Neural cell (in vitro differentiated cells): ENCODE measurements at regions not wholly inside any gene's neighbourhood (a gene's known extent, or its start where the extent isn't known, plus 50 kb on each side); places are given as distances from the start of the nearest gene placed in this dataset.

Experiments
- H2AFZ ChIP-seq: fragments of 200-600, 300-800 bp; sonication (generic), shearing (Covaris generic); 2 replicates; pipeline ENCODE4 v1.6.0; 2014; ENCODE audit warnings: low read depth, mild to moderate bottlenecking, antibody characterized with exemption, low read length, moderate library complexity
- H3F3A ChIP-seq: fragments of 200-600 bp; shearing (Covaris generic); 2 replicates; pipeline ENCODE4 v1.6.1; 2016; ENCODE audit warnings: mild to moderate bottlenecking, moderate library complexity, mixed read lengths, antibody characterized with exemption, low read length; ENCODE audit not compliant: insufficient read depth, poor library complexity, severe bottlenecking
- H3K27ac ChIP-seq: fragments of 200-600, 300-800 bp; sonication (generic), shearing (Covaris generic); 2 replicates; pipeline ENCODE4 v1.5.1; 2014; ENCODE audit warnings: mild to moderate bottlenecking, low read length, moderate library complexity
- H3K27me3 ChIP-seq: fragments of 300-800, 200-600 bp; sonication (generic), shearing (Covaris generic); 2 replicates; pipeline ENCODE4 v1.6.0; 2014; ENCODE audit warnings: mild to moderate bottlenecking, low read depth, low read length, moderate library complexity; ENCODE audit not compliant: insufficient read depth
- H3K36me3 ChIP-seq: fragments of 300-800, 200-600 bp; sonication (generic), shearing (Covaris generic); 2 replicates; pipeline ENCODE4 v1.5.1; 2014; ENCODE audit warnings: mild to moderate bottlenecking, antibody characterized with exemption, low read length, moderate library complexity; ENCODE audit not compliant: insufficient read depth
- H3K4me2 ChIP-seq: fragments of 300-800, 200-600 bp; sonication (generic), shearing (Covaris generic); 2 replicates; pipeline ENCODE4 v1.6.0; 2014; ENCODE audit warnings: mild to moderate bottlenecking, low read length
- H3K4me3 ChIP-seq: fragments of 300-800, 200-600 bp; sonication (generic), shearing (Covaris generic); 2 replicates; pipeline ENCODE4 v1.5.1; 2014; ENCODE audit warnings: mild to moderate bottlenecking, low read length, moderate library complexity
- H3K79me2 ChIP-seq: fragments of 200-600 bp; shearing (Covaris generic); replicated peaks from 2 replicates; pipeline ENCODE4 v1.6.0; 2014; ENCODE audit warnings: mild to moderate bottlenecking, low read length, moderate library complexity; ENCODE audit not compliant: insufficient read depth
- H3K9ac ChIP-seq: fragments of 300-800, 200-600 bp; sonication (generic), shearing (Covaris generic); 2 replicates; pipeline ENCODE4 v1.6.1; 2016; ENCODE audit warnings: mild to moderate bottlenecking, low read length, mixed read lengths
- H3K9me2 ChIP-seq: fragments of 200-600 bp; shearing (Covaris generic); 2 replicates; pipeline ENCODE4 v1.6.1; 2016; ENCODE audit warnings: mild to moderate bottlenecking, low read length, mixed read lengths; ENCODE audit not compliant: insufficient read depth
- H3K9me3 ChIP-seq: fragments of 200-600, 300-800 bp; sonication (generic), shearing (Covaris generic); 2 replicates; pipeline ENCODE4 v1.6.1; 2016; ENCODE audit warnings: mild to moderate bottlenecking, mixed run types, low read length, moderate library complexity, mixed read lengths
- H4K20me1 ChIP-seq: fragments of 200-600 bp; shearing (Covaris generic); 2 replicates; pipeline ENCODE4 v1.6.1; 2016; ENCODE audit warnings: mild to moderate bottlenecking, mixed run types; ENCODE audit not compliant: insufficient read depth
- EP300 ChIP-seq: fragments of 450-650 bp; conservative IDR thresholded peaks from 2 replicates; pipeline ENCODE4 v1.6.1; 2014; ENCODE audit warnings: antibody characterized with exemption, mild to moderate bottlenecking, moderate library complexity; ENCODE audit not compliant: poor library complexity, severe bottlenecking
- EZH2 ChIP-seq: fragments of 200-600, 300-800 bp; shearing (Covaris generic), sonication (generic); IDR thresholded peaks from 2 replicates; pipeline ENCODE4 v1.6.1; 2014; ENCODE audit warnings: antibody characterized with exemption, low read length, borderline replicate concordance, mild to moderate bottlenecking; ENCODE audit not compliant: insufficient read depth, poor library complexity, severe bottlenecking
- MXI1 ChIP-seq: fragments of 450-650 bp; conservative IDR thresholded peaks from 2 replicates; pipeline ENCODE4 v1.6.1; 2014; ENCODE audit warnings: antibody characterized with exemption, mild to moderate bottlenecking; ENCODE audit not compliant: poor library complexity, severe bottlenecking
- POLR2AphosphoS5 ChIP-seq: IDR thresholded peaks from 2 replicates; pipeline ENCODE4 v1.6.1; 2012
- RAD21 ChIP-seq: fragments of 450-650 bp; conservative IDR thresholded peaks from 2 replicates; pipeline ENCODE4 v1.6.1; 2014; ENCODE audit warnings: antibody characterized with exemption, mild to moderate bottlenecking, moderate library complexity
- REST ChIP-seq: IDR thresholded peaks from 2 replicates; pipeline ENCODE4 v1.6.1; 2012; ENCODE audit warnings: borderline replicate concordance
- SMC3 ChIP-seq: fragments of 450-650 bp; conservative IDR thresholded peaks from 2 replicates; pipeline ENCODE4 v1.6.1; 2014; ENCODE audit warnings: antibody characterized with exemption, mild to moderate bottlenecking, moderate library complexity; ENCODE audit not compliant: poor library complexity
- TAF1 ChIP-seq: IDR thresholded peaks from 2 replicates; pipeline ENCODE4 v1.6.1; 2012; ENCODE audit warnings: low read depth
- TF ChIP-seq, protein P1 (sequence below): fragments of 450-650 bp; IDR thresholded peaks from 2 replicates; pipeline ENCODE4 v1.5.1; 2014; ENCODE audit warnings: antibody characterized with exemption, mild to moderate bottlenecking, moderate library complexity; ENCODE audit not compliant: poor library complexity, severe bottlenecking

DNA sequence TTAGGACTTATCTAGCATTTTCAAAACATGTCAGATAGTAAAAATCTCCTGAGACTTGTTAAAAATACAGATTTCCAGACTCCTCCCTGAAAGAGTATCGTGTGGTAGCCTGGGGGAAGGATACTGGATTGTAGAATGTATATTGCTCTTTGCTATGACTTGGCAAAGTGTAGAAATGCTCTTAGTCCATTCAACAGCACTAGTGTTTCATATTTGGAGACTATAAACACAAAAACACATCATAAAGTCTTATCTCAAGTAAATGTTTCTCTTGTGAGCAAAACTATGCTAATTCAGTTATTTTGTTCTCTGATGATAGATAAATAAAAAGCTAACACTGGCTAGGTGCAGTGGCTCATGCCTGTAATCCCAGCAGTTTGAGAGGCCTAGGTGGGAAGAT, 137.5 kb upstream of the PRPS1L1 start:
- no peak overlapping the region for H3K27ac ChIP-seq
- no peak for TF ChIP-seq REST
- TF ChIP-seq EP300, result no peak
- TF ChIP-seq POLR2AphosphoS5, result no peak
- TF ChIP-seq MXI1, result no peak
- TF ChIP-seq EZH2, result no peak
- TF ChIP-seq TAF1, result no peak
- TF ChIP-seq RAD21, result no peak
- TF ChIP-seq, protein P1, sequence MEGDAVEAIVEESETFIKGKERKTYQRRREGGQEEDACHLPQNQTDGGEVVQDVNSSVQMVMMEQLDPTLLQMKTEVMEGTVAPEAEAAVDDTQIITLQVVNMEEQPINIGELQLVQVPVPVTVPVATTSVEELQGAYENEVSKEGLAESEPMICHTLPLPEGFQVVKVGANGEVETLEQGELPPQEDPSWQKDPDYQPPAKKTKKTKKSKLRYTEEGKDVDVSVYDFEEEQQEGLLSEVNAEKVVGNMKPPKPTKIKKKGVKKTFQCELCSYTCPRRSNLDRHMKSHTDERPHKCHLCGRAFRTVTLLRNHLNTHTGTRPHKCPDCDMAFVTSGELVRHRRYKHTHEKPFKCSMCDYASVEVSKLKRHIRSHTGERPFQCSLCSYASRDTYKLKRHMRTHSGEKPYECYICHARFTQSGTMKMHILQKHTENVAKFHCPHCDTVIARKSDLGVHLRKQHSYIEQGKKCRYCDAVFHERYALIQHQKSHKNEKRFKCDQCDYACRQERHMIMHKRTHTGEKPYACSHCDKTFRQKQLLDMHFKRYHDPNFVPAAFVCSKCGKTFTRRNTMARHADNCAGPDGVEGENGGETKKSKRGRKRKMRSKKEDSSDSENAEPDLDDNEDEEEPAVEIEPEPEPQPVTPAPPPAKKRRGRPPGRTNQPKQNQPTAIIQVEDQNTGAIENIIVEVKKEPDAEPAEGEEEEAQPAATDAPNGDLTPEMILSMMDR, result no peak
- no peak for TF ChIP-seq SMC3
- H3K9me2 ChIP-seq, result no peaks in the 10 kb centered on the region
- no peak overlapping the region for H3K9ac ChIP-seq
- H3K9me3 ChIP-seq, result no peaks in the 10 kb centered on the region
- H3K27me3 ChIP-seq, result no peaks in the 10 kb centered on the region
- no peaks in the 10 kb centered on the region for H4K20me1 ChIP-seq
- H3K4me3 ChIP-seq, result no peak overlapping the region
- H2AFZ ChIP-seq, result no peak overlapping the region
- H3K4me2 ChIP-seq, result no peak overlapping the region
- no peaks in the 10 kb centered on the region for H3K79me2 ChIP-seq
- no peaks in the 10 kb centered on the region for H3K36me3 ChIP-seq
- no peaks in the 10 kb centered on the region for H3F3A ChIP-seq

GRCh38 chr7:18166002-18166401, 138.4 kb upstream of the PRPS1L1 start:
- Histone ChIP-seq H3K79me2 (no peaks in the 10 kb centered on the region), H2AFZ (no peak overlapping the region), H3K9me2 (no peaks in the 10 kb centered on the region), H4K20me1 (no peaks in the 10 kb centered on the region), H3K36me3 (no peaks in the 10 kb centered on the region), H3K9me3 (no peaks in the 10 kb centered on the region), H3K4me3 (no peak overlapping the region), H3K27ac (no peak overlapping the region), H3K27me3 (no peaks in the 10 kb centered on the region), H3K9ac (no peak overlapping the region), H3K4me2 (no peak overlapping the region), H3F3A (no peaks in the 10 kb centered on the region)
- TF ChIP-seq EZH2 (no peak), SMC3 (no peak), TAF1 (no peak)

- no peaks in the 10 kb centered on the region for H3K36me3 ChIP-seq
- TF ChIP-seq REST, result no peak
- TF ChIP-seq EZH2, result no peak
- H3K79me2 ChIP-seq, result no peaks in the 10 kb centered on the region
- no peaks in the 10 kb centered on the region for H3F3A ChIP-seq
- no peaks in the 10 kb centered on the region for H3K27me3 ChIP-seq
- H3K9ac ChIP-seq, result no peak overlapping the region
- H3K27ac ChIP-seq, result no peak overlapping the region
- no peaks in the 10 kb centered on the region for H3K9me2 ChIP-seq
- no peaks in the 10 kb centered on the region for H3K9me3 ChIP-seq
- H4K20me1 ChIP-seq, result no peaks in the 10 kb centered on the region
- H3K4me2 ChIP-seq, result no peak overlapping the region
- no peak overlapping the region for H2AFZ ChIP-seq
- H3K4me3 ChIP-seq, result no peak overlapping the region
Observed at GRCh38 chr7:18167815-18168214, 140.2 kb upstream of the PRPS1L1 start.
